HUES64 (cell line): ENCODE measurements at regions not wholly inside any gene's neighbourhood (a gene's known extent, or its start where the extent isn't known, plus 50 kb on each side); places are given as distances from the start of the nearest gene placed in this dataset.

Experiments
- H3K27ac ChIP-seq: 2 replicates; pipeline ENCODE4 v1.7.0; 2013; ENCODE audit warnings: low read depth, low read length, inconsistent platforms
- H3K27me3 ChIP-seq: 2 replicates; pipeline ENCODE4 v1.6.1; 2013; ENCODE audit warnings: mild to moderate bottlenecking, low read length; ENCODE audit not compliant: insufficient read depth
- H3K36me3 ChIP-seq: 2 replicates; pipeline ENCODE4 v1.6.1; 2013; ENCODE audit warnings: mild to moderate bottlenecking, low read length; ENCODE audit not compliant: insufficient read depth
- H3K4me1 ChIP-seq: 2 replicates; pipeline ENCODE4 v1.6.1; 2013; ENCODE audit warnings: mild to moderate bottlenecking, low read length, moderate library complexity; ENCODE audit not compliant: insufficient read depth
- H3K4me3 ChIP-seq: 2 replicates; pipeline ENCODE4 v1.5.1; 2013; ENCODE audit warnings: mild to moderate bottlenecking, low read length, moderate library complexity
- H3K9ac ChIP-seq: 2 replicates; pipeline ENCODE4 v1.6.1; 2013; ENCODE audit warnings: mild to moderate bottlenecking, low read depth, low read length
- H3K9me3 ChIP-seq: 2 replicates; pipeline ENCODE4 v1.6.1; 2013; ENCODE audit warnings: low read depth, low read length; ENCODE audit not compliant: insufficient read depth
- WGBS: fragments of 150-250, 120-280 bp; methylation state at CpG from one replicate; pipeline ENCODE4 v1.1.7; 2013; ENCODE audit warnings: missing lambda C conversion rate; 5-methylcytosine and 5-hydroxymethylcytosine counted together

- WGBS, result no CpG with 5 or more reads among the region's 2 CpGs
- no peaks in the 10 kb centered on the region for H3K9me3 ChIP-seq
Measured at GRCh38 chr10:4048236-4048864, 263.3 kb upstream of the KLF6 start.

DNA sequence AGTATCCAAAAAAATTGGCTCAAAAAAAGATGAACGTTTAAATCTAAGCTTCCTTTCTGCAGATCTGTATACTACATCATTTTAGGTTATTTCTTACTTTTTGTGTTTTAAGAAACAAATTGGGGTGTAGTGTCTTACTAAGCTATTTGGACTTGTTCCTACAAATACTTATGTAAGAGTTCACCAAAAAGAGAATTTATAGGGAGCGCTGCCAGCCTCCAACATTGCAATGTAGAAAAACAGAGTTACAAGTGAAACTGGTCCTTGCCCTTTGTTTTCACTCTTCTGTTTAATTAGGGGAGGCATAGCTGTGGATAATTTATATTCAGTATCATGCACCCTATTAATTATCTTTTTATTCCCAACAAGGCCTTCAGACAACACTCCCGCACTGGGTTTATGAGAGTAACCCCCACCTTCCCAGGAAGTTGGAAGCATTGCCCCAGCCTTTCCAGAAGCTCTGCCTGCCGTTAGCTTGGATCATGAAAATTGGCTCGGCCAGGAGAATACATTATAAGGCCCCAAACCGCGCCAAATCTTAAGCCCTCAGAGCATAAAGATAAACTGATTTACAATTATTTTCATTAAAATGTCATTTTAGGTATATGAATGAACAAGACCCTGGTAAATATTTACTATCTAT, 261.8 kb upstream of the KLF6 start:
- Histone ChIP-seq H3K36me3 (no peaks in the 10 kb centered on the region), H3K4me3 (no peak overlapping the region), H3K9ac (no peak overlapping the region), H3K27ac (no peak overlapping the region), H3K27me3 (no peaks in the 10 kb centered on the region), H3K4me1 (no peaks in the 10 kb centered on the region), H3K9me3 (0 out of 2 replicates have a peak, but pooled peaks cover 6% of the 10 kb centered on the region)
- 100% methylated on average over 4 of the region's 7 CpGs for WGBS

More at GRCh38 chr10:4048236-4048864, 263.3 kb upstream of the KLF6 start:
- Histone ChIP-seq H3K27me3 (no peaks in the 10 kb centered on the region), H3K36me3 (no peaks in the 10 kb centered on the region), H3K27ac (no peak overlapping the region), H3K4me3 (no peak overlapping the region), H3K4me1 (no peaks in the 10 kb centered on the region), H3K9ac (no peak overlapping the region)

DNA sequence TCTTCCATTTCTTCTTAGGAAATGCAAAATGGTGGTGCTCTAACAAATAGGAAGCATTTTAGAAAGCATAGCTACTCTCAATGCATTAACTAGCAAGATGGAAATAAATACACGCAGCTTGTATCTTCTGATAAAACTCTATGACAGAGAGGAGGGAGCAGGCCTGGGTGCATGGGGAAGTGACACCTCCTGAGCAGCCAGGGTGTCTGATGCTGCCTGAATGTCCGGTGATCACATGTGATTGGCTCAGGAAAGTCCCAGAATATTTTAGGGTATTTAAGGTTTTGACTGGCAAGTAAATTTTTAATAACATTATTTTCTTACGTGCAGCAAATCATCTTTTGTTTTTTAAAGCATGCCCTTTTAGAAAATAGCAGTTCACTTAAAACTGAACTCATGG, 261.0 kb upstream of the KLF6 start:
- H3K27me3 ChIP-seq, result no peaks in the 10 kb centered on the region
- H3K9me3 ChIP-seq, result peaks cover 15% of the 10 kb centered on the region
- no peaks in the 10 kb centered on the region for H3K36me3 ChIP-seq
- WGBS, result 94% methylated on average over 3 of the region's 3 CpGs
- no peak overlapping the region for H3K27ac ChIP-seq
- no peak overlapping the region for H3K9ac ChIP-seq
- H3K4me1 ChIP-seq, result no peaks in the 10 kb centered on the region
- H3K4me3 ChIP-seq, result no peak overlapping the region

DNA sequence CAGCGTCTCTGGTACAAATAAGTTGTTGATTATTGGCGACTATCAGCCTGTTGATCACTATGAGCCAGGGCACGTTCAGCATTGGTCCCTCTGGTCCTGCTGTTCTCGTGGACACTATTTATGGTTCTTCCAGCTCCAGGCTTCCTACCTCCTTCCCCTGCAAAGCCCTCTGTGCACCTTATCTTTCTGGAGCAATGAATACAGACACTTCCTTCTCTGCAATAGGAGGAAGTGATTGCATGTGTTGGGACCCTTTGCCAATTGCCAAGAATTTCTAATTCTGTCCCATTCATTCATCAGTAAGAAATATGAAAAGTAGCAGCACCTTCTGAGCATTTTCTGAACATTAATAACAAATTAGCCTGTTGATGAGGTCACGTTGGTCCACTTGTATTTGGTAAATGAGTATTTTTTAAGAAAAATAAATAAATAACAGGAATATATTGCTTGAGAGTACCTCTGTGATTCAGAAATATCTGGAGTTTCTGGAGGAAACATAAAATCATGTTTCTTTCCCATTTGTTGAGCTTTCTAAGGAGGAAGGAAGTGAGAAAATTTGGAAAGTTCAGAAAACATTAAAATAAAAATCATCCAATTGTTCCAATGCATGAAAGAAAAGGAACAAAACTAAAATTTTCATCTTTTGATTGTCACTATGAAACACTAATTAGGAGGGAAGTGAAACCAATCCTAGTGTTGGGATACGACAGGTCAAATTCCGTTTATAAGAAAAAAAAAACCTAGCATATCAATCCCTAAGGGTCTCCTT, 259.1 kb upstream of the KLF6 start:
- H3K27ac ChIP-seq, result no peak overlapping the region
- no peaks in the 10 kb centered on the region for H3K4me1 ChIP-seq
- no peaks in the 10 kb centered on the region for H3K27me3 ChIP-seq
- H3K36me3 ChIP-seq, result no peaks in the 10 kb centered on the region
- 93% methylated on average over 5 of the region's 7 CpGs for WGBS
- H3K4me3 ChIP-seq, result no peak overlapping the region
- no peak overlapping the region for H3K9ac ChIP-seq
- peaks cover 16% of the 10 kb centered on the region for H3K9me3 ChIP-seq

GRCh38 chr10:4041635-4042034, 256.6 kb upstream of the KLF6 start:
- H3K4me1 ChIP-seq, result no peaks in the 10 kb centered on the region
- no peak overlapping the region for H3K9ac ChIP-seq
- H3K36me3 ChIP-seq, result no peaks in the 10 kb centered on the region
- H3K9me3 ChIP-seq, result peaks cover 16% of the 10 kb centered on the region
- WGBS, result 97% methylated on average over 4 of the region's 5 CpGs
- no peaks in the 10 kb centered on the region for H3K27me3 ChIP-seq
- no peak overlapping the region for H3K4me3 ChIP-seq
- no peak overlapping the region for H3K27ac ChIP-seq

GRCh38 chr10:4038000-4038399, 253.0 kb upstream of the KLF6 start:
- Histone ChIP-seq H3K27ac (no peak overlapping the region), H3K9me3 (peaks cover 16% of the 10 kb centered on the region), H3K36me3 (no peaks in the 10 kb centered on the region), H3K4me1 (no peaks in the 10 kb centered on the region), H3K27me3 (no peaks in the 10 kb centered on the region), H3K4me3 (no peak overlapping the region), H3K9ac (no peak overlapping the region)
- 94% methylated on average over 3 of the region's 4 CpGs for WGBS

DNA sequence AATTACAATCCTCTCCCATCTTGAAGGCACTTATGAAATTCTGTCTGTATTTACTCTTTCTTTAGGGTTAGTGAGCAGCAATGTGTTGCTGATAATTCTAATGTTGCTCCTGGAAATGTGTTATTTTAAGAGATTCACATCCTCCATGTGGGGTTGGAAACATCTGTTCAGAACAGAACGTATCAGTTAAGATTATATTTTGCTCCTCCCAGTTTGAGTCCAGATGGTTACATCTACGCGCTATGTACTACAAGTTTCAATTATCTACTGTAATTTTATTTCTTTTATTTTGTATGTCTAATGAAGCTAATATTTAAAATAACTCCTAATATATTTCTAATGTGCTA, 250.6 kb upstream of the KLF6 start:
- H3K9me3 ChIP-seq, result no peaks in the 10 kb centered on the region
- no peak overlapping the region for H3K9ac ChIP-seq
- no peak overlapping the region for H3K4me3 ChIP-seq
- H3K27me3 ChIP-seq, result no peaks in the 10 kb centered on the region
- 89% methylated on average over 1 of the region's 3 CpGs for WGBS
- H3K36me3 ChIP-seq, result no peaks in the 10 kb centered on the region
- H3K4me1 ChIP-seq, result no peaks in the 10 kb centered on the region
- no peak overlapping the region for H3K27ac ChIP-seq

DNA sequence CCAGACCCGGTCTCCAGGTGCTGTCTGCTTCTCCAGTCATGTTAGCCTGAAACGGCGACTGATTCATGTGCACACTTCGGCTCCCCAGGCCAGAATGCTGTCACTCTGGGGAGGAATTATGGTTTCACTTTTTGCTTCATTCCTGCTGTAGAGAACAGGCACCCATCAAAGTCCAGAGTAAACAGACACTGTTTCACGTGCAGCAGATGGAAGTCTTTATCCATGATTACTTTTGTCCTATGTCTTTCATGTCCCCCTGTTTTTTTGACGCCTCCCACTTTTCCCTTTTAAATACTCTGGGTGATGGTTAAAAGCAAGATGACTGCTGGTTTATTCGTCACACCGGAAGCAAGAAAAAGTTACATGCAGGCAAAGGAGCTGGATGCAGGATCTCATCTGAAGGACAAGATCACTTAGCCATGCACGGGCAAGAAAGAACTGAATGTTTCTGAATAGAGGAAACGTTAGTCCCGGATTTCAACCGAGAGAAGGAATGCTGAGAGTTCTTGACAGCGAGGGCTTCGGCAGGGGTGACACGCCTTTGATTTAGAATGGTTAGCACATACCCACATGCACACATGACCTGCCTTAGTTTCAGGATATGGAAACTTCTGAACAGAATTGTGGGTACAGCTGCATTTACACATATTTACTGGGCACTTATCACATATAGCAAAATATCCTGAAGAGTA, 250.0 kb upstream of the KLF6 start:
- Histone ChIP-seq H3K9ac (no peak overlapping the region), H3K27ac (no peak overlapping the region), H3K36me3 (no peaks in the 10 kb centered on the region), H3K4me1 (no peaks in the 10 kb centered on the region), H3K4me3 (no peak overlapping the region), H3K27me3 (no peaks in the 10 kb centered on the region), H3K9me3 (no peaks in the 10 kb centered on the region)
- WGBS, result 93% methylated on average over 15 of the region's 15 CpGs

GRCh38 chr10:4033341-4033896, 248.4 kb upstream of the KLF6 start:
- Histone ChIP-seq H3K9ac (no peak overlapping the region), H3K9me3 (no peaks in the 10 kb centered on the region), H3K4me3 (no peak overlapping the region), H3K4me1 (no peaks in the 10 kb centered on the region), H3K27ac (no peak overlapping the region), H3K36me3 (no peaks in the 10 kb centered on the region), H3K27me3 (no peaks in the 10 kb centered on the region)
- 95% methylated on average over 8 of the region's 8 CpGs for WGBS

GRCh38 chr10:4029866-4030265, 244.9 kb upstream of the KLF6 start:
- WGBS, result 91% methylated on average over 8 of the region's 8 CpGs

More at GRCh38 chr10:4029866-4030265, 244.9 kb upstream of the KLF6 start:
- no peaks in the 10 kb centered on the region for H3K27me3 ChIP-seq
- no peaks in the 10 kb centered on the region for H3K4me1 ChIP-seq
- no peaks in the 10 kb centered on the region for H3K9me3 ChIP-seq
- no peak overlapping the region for H3K9ac ChIP-seq
- no peak overlapping the region for H3K27ac ChIP-seq
- H3K4me3 ChIP-seq, result no peak overlapping the region
- no peaks in the 10 kb centered on the region for H3K36me3 ChIP-seq
